ENCODE measurements at regions not wholly inside any gene's neighbourhood (a gene's known extent, or its start where the extent isn't known, plus 50 kb on each side); places are given as distances from the start of the nearest gene placed in this dataset.

- TF ChIP-seq POLR2AphosphoS5 (IDR thresholded peaks at IDR 0.05; ENCODE audit: insufficient read depth in 1 of 2, low read depth in 1 of 2) (peak in 1 of 2 donors; percentile 69), CTCF (IDR thresholded peaks at IDR 0.05) (peak; percentile 61 to 64 (median 62))
These were observed 132.4 kb downstream of the ZMAT1 start for GRCh38 chrX:101799387-101799786.
